MCF 10A (cell line): ENCODE measurements at regions not wholly inside any gene's neighbourhood (a gene's known extent, or its start where the extent isn't known, plus 50 kb on each side); places are given as distances from the start of the nearest gene placed in this dataset.

Experiments used
- BruUV-seq: library from RNA; stranded (reverse); fragments of 400-500 nt; replicated peaks from 2 replicates; lab custom pipeline; 2021; lab: Mats Ljungman, UMichigan
- CTCF ChIA-PET: fragments of 300-600 bp; sonication (Branson Sonifier 250); formaldehyde crosslinking; extraction: SDS; loops from one replicate; lab custom pipeline; 2021; ENCODE audit warnings: antibody characterized with exemption, inconsistent platforms; lab: Yijun Ruan, JAX
- POLR2A ChIA-PET: fragments of 300-600, 350-650 bp; sonication (Branson Sonifier 250); formaldehyde crosslinking; extraction: SDS; loops from one replicate; lab custom pipeline; 2020; ENCODE audit warnings: antibody characterized with exemption, inconsistent platforms; lab: Yijun Ruan, JAX
- DNase-seq: peaks from one replicate; pipeline ENCODE4 v3.0.0-alpha.2; 2018; ENCODE audit not compliant: unreplicated experiment
- H3K27ac Mint-ChIP-seq: one replicate; pipeline ENCODE4 v1.8.0; 2022; ENCODE audit warnings: mild to moderate bottlenecking, low read depth, mixed read lengths; ENCODE audit not compliant: unreplicated experiment
- H3K27me3 Mint-ChIP-seq: one replicate; pipeline ENCODE4 v1.8.0; 2022; ENCODE audit warnings: mixed read lengths; ENCODE audit not compliant: insufficient read depth, unreplicated experiment
- H3K36me3 Mint-ChIP-seq: one replicate; pipeline ENCODE4 v1.8.0; 2022; ENCODE audit warnings: mild to moderate bottlenecking, moderate library complexity, mixed read lengths; ENCODE audit not compliant: insufficient read depth, unreplicated experiment
- H3K4me1 Mint-ChIP-seq: one replicate; pipeline ENCODE4 v1.8.0; 2022; ENCODE audit warnings: mixed read lengths; ENCODE audit not compliant: insufficient read depth, unreplicated experiment
- H3K4me3 Mint-ChIP-seq: one replicate; pipeline ENCODE4 v1.8.0; 2022; ENCODE audit warnings: mild to moderate bottlenecking, moderate library complexity, mixed read lengths; ENCODE audit not compliant: unreplicated experiment
- H3K9me3 Mint-ChIP-seq: one replicate; pipeline ENCODE4 v1.8.0; 2022; ENCODE audit warnings: mixed read lengths; ENCODE audit not compliant: unreplicated experiment
- CTCF ChIP-seq: fragments of 200-600 bp; IDR thresholded peaks from one replicate; pipeline ENCODE4 v1.8.0; 2022; ENCODE audit warnings: antibody characterized with exemption, mild to moderate bottlenecking; ENCODE audit not compliant: unreplicated experiment
- intact Hi-C: fragments of 100-400 bp; cut with micrococcal nuclease; formaldehyde crosslinking; loops from 2 replicates; pipeline ENCODE4 v1.14.1; 2022

GRCh38 chrX:51144828-51145442 is 187.7 kb upstream of the NUDT10 start:
- POLR2A ChIA-PET: no interaction called here
- CTCF ChIA-PET: interaction anchor here (0.8 to 1.4 kb wide), 3 partner anchors 10 to 627 kb away, joined by 4 to 5 read pairs (median 4); no protein-coding TSS in a partner anchor

GRCh38 chrX:51148848-51149247 is 183.8 kb upstream of the NUDT10 start:
- no peak overlapping the region for H3K4me3 Mint-ChIP-seq
- intact Hi-C loops: loop anchor here (2.0 to 5.0 kb wide), 2 partner anchors 272 to 308 kb away; no protein-coding TSS in a partner anchor
- no peaks in the 10 kb centered on the region for H3K36me3 Mint-ChIP-seq
- peak; percentile 1 for DNase-seq
- ChIA-PET CTCF (interaction anchor here (0.6 to 1.8 kb wide), 7 partner anchors 261 to 1866 kb away, joined by 3 to 13 read pairs (median 4); no protein-coding TSS in a partner anchor), POLR2A (no interaction called here)
- H3K4me1 Mint-ChIP-seq: no peaks in the 10 kb centered on the region
- TF ChIP-seq CTCF: no peak
- peaks cover 80% of the 10 kb centered on the region for H3K27me3 Mint-ChIP-seq
- no TSS peak for BruUV-seq
- H3K9me3 Mint-ChIP-seq: no peaks in the 10 kb centered on the region
- H3K27ac Mint-ChIP-seq: no peak overlapping the region

More at GRCh38 chrX:51144828-51145442, 187.7 kb upstream of the NUDT10 start:
- Mint-ChIP-seq H3K9me3 (peaks cover 16% of the 10 kb centered on the region), H3K4me1 (no peaks in the 10 kb centered on the region), H3K4me3 (no peak overlapping the region), H3K27me3 (peaks cover 94% of the 10 kb centered on the region), H3K36me3 (no peaks in the 10 kb centered on the region), H3K27ac (no peak overlapping the region)
- intact Hi-C loops: loop anchor here (5.0 kb wide), 1 partner anchor 312 kb away; no protein-coding TSS in a partner anchor
- BruUV-seq: no TSS peak
- TF ChIP-seq CTCF: peak; percentile 68
- DNase-seq: peak; percentile 61

- TF ChIP-seq CTCF: no peak
- Mint-ChIP-seq H3K9me3 (no peaks in the 10 kb centered on the region), H3K36me3 (no peaks in the 10 kb centered on the region), H3K4me1 (no peaks in the 10 kb centered on the region), H3K4me3 (no peak overlapping the region), H3K27ac (no peak overlapping the region), H3K27me3 (peaks cover 66% of the 10 kb centered on the region)
- ChIA-PET CTCF (interaction anchor here (0.7 kb wide), 1 partner anchor 83 kb away, joined by 3 read pairs; no protein-coding TSS in a partner anchor), POLR2A (no interaction called here)
- DNase-seq: no peak
- intact Hi-C loops: no loop called here
- no TSS peak for BruUV-seq
These were observed 180.9 kb upstream of the NUDT10 start for GRCh38 chrX:51151734-51152133.

GRCh38 chrX:51155157-51155556 is 177.5 kb upstream of the NUDT10 start:
- Mint-ChIP-seq H3K4me1 (no peaks in the 10 kb centered on the region), H3K9me3 (no peaks in the 10 kb centered on the region), H3K4me3 (no peak overlapping the region), H3K27me3 (peaks cover 32% of the 10 kb centered on the region), H3K27ac (no peak overlapping the region), H3K36me3 (no peaks in the 10 kb centered on the region)
- intact Hi-C loops: no loop called here
- no peak for TF ChIP-seq CTCF
- BruUV-seq: no TSS peak
- ChIA-PET POLR2A (interaction anchor here (1.4 kb wide), 1 partner anchor 14 kb away, joined by 3 read pairs; no protein-coding TSS in a partner anchor), CTCF (interaction anchor here (0.5 to 0.7 kb wide), 2 partner anchors 266 to 291 kb away, joined by 3 read pairs; no protein-coding TSS in a partner anchor)
- no peak for DNase-seq
